ENCODE measurements at regions not wholly inside any gene's neighbourhood (a gene's known extent, or its start where the extent isn't known, plus 50 kb on each side); places are given as distances from the start of the nearest gene placed in this dataset.

DNA sequence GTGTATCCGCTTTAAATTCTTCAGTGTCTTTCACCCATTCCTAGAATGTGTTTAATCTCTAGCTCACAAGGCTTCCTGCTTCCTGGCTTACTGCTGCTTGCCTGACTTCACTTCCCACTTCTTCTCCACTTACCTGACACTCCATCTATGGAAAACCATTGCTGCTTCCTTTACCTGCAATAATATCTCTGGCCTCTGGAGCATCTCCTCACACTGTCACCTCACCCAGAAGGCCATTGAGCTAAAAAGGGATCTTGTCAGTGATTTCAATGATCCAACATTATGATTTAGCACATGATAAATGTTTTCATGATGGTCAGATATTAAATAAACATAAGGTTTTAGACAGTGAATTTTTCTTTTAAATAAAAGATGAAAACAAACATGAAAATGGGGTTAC, 281.1 kb downstream of the MRPS30 start:
- ChIA-PET CTCF (no interaction called here), POLR2A (no interaction called here)
- Mint-ChIP-seq H3K27ac (ENCODE audit: low read depth, unreplicated experiment) (no peak overlapping the region), H3K36me3 (ENCODE audit: insufficient read depth, unreplicated experiment) (no peaks in the 10 kb centered on the region), H3K4me1 (ENCODE audit: insufficient read depth, unreplicated experiment) (no peaks in the 10 kb centered on the region), H3K9me3 (ENCODE audit: unreplicated experiment) (peaks cover 12% of the 10 kb centered on the region), H3K4me3 (ENCODE audit: unreplicated experiment) (no peak overlapping the region), H3K27me3 (ENCODE audit: insufficient read depth, unreplicated experiment) (no peaks in the 10 kb centered on the region)
- BruUV-seq (replicated peaks), result no TSS peak
- TF ChIP-seq, protein P1, sequence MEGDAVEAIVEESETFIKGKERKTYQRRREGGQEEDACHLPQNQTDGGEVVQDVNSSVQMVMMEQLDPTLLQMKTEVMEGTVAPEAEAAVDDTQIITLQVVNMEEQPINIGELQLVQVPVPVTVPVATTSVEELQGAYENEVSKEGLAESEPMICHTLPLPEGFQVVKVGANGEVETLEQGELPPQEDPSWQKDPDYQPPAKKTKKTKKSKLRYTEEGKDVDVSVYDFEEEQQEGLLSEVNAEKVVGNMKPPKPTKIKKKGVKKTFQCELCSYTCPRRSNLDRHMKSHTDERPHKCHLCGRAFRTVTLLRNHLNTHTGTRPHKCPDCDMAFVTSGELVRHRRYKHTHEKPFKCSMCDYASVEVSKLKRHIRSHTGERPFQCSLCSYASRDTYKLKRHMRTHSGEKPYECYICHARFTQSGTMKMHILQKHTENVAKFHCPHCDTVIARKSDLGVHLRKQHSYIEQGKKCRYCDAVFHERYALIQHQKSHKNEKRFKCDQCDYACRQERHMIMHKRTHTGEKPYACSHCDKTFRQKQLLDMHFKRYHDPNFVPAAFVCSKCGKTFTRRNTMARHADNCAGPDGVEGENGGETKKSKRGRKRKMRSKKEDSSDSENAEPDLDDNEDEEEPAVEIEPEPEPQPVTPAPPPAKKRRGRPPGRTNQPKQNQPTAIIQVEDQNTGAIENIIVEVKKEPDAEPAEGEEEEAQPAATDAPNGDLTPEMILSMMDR (IDR thresholded peaks at IDR 0.05; ENCODE audit: unreplicated experiment), result no peak
- intact Hi-C loops (cut with micrococcal nuclease), result no loop called here
- no peak for DNase-seq (ENCODE audit: unreplicated experiment)

DNA sequence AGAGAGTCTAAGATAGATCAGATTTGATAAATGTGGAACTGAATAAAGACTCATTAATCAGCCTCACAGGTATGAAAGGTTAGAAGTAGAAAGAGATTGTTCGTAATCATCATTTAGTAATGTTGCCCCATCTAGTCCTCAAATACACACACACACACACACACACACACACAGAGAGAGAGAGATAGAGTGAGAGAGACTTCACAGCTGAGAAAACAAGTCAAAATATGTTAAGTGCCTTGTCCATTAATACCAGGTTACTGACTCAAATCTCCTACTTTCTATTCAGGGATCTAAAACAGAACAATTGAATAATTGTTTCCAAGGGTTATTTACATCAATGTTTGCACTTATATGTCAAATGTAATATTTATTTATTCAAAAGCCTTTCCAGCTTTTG, 284.6 kb downstream of the MRPS30 start:
- H3K36me3 Mint-ChIP-seq (ENCODE audit: insufficient read depth, unreplicated experiment), result no peaks in the 10 kb centered on the region
- intact Hi-C loops (cut with micrococcal nuclease), result no loop called here
- ChIA-PET POLR2A (no interaction called here), CTCF (no interaction called here)
- no TSS peak for BruUV-seq (replicated peaks)
- no peak overlapping the region for H3K27ac Mint-ChIP-seq (ENCODE audit: low read depth, unreplicated experiment)
- no peak for DNase-seq (ENCODE audit: unreplicated experiment)
- no peaks in the 10 kb centered on the region for H3K4me1 Mint-ChIP-seq (ENCODE audit: insufficient read depth, unreplicated experiment)
- H3K4me3 Mint-ChIP-seq (ENCODE audit: unreplicated experiment), result no peak overlapping the region
- H3K27me3 Mint-ChIP-seq (ENCODE audit: insufficient read depth, unreplicated experiment), result no peaks in the 10 kb centered on the region
- TF ChIP-seq, protein P1 (IDR thresholded peaks at IDR 0.05; ENCODE audit: unreplicated experiment), result no peak
- peaks cover 5% of the 10 kb centered on the region for H3K9me3 Mint-ChIP-seq (ENCODE audit: unreplicated experiment)

DNA sequence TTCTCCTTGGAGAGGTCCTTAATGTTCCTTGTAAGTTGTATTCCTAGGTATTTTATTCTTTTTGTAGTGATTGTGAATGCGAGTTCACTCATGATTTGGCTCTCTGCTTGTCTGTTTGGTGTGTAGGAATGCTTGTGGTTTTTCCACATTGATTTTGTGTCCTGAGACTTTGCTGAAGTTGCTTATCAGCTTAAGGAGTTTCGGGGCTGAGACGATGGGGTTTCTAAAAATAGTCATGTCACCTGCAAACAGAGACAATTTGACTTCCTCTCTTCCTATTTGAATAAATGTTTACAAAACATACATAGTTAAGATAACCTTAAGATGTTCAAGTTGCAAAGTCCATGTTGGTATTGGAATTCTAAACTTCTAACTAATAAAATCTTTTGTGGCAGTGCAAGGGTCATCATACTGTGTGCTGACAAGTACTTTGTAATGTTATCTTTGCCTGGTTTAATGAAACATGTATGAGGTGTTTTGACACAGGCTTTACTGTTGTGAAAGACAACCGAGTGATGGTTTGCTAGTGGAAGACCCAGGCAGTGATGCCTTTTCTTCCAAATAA, 286.2 kb downstream of the MRPS30 start:
- no peak overlapping the region for H3K4me3 Mint-ChIP-seq (ENCODE audit: unreplicated experiment)
- no peaks in the 10 kb centered on the region for H3K36me3 Mint-ChIP-seq (ENCODE audit: insufficient read depth, unreplicated experiment)
- peaks cover 5% of the 10 kb centered on the region for H3K9me3 Mint-ChIP-seq (ENCODE audit: unreplicated experiment)
- H3K27ac Mint-ChIP-seq (ENCODE audit: low read depth, unreplicated experiment), result no peak overlapping the region
- no peaks in the 10 kb centered on the region for H3K4me1 Mint-ChIP-seq (ENCODE audit: insufficient read depth, unreplicated experiment)
- ChIA-PET CTCF (no interaction called here), POLR2A (no interaction called here)
- no peaks in the 10 kb centered on the region for H3K27me3 Mint-ChIP-seq (ENCODE audit: insufficient read depth, unreplicated experiment)
- no TSS peak for BruUV-seq (replicated peaks)
- intact Hi-C loops (cut with micrococcal nuclease), result no loop called here
- TF ChIP-seq, protein P1 (IDR thresholded peaks at IDR 0.05; ENCODE audit: unreplicated experiment), result no peak
- DNase-seq (ENCODE audit: unreplicated experiment), result no peak

DNA sequence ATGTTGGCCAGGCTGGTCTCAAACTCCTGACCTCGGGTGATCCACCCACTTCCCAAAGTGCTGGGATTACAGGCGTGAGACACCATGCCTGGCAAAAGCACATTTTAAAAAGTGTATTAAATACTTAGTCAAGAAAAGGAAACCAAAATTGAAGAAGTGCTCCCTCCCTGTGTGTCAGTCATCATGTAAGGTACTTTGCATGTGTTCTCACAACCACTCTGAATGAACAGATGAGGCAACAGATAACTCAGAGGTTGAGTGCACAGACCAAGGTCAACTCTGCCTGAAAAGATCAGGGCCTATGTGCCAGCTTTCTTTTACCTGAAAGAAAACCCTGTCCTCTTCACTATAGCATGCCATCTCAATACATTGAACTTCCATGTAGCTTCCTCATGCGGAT, 289.7 kb downstream of the MRPS30 start:
- H3K36me3 Mint-ChIP-seq (ENCODE audit: insufficient read depth, unreplicated experiment), result no peaks in the 10 kb centered on the region
- intact Hi-C loops (cut with micrococcal nuclease), result no loop called here
- H3K27me3 Mint-ChIP-seq (ENCODE audit: insufficient read depth, unreplicated experiment), result no peaks in the 10 kb centered on the region
- ChIA-PET POLR2A (no interaction called here), CTCF (interaction anchor here (1.4 kb wide), 1 partner anchor 17 kb away, joined by 8 read pairs; no protein-coding TSS in a partner anchor)
- H3K4me3 Mint-ChIP-seq (ENCODE audit: unreplicated experiment), result no peak overlapping the region
- no peaks in the 10 kb centered on the region for H3K4me1 Mint-ChIP-seq (ENCODE audit: insufficient read depth, unreplicated experiment)
- TF ChIP-seq, protein P1 (IDR thresholded peaks at IDR 0.05; ENCODE audit: unreplicated experiment), result no peak
- H3K27ac Mint-ChIP-seq (ENCODE audit: low read depth, unreplicated experiment), result no peak overlapping the region
- DNase-seq (ENCODE audit: unreplicated experiment), result no peak
- no peaks in the 10 kb centered on the region for H3K9me3 Mint-ChIP-seq (ENCODE audit: unreplicated experiment)
- no TSS peak for BruUV-seq (replicated peaks)

Data from MCF 10A (cell line).